K562 (cell line): ENCODE measurements at regions not wholly inside any gene's neighbourhood (a gene's known extent, or its start where the extent isn't known, plus 50 kb on each side); places are given as distances from the start of the nearest gene placed in this dataset.

Experiments used
- ATAC-seq: fragments of 200-7000 bp; cut with Tn5 transposase; 3 replicates; pipeline ENCODE4 v1.9.1; 2020; ENCODE audit warnings: moderate library complexity
- BruUV-seq: library from RNA; stranded (reverse); fragments of 400-500 nt; replicated peaks from 2 replicates; lab custom pipeline; 2021; lab: Mats Ljungman, UMichigan
- CTCF ChIA-PET: fragments of 300-600 bp; formaldehyde crosslinking; extraction: SDS; loops from one replicate; lab custom pipeline; 2021; ENCODE audit warnings: low intra/inter-chr PET ratio; lab: Yijun Ruan, JAX
- POLR2A ChIA-PET: fragments of 300-600, 350-650 bp; sonication (Branson Sonifier 250); formaldehyde crosslinking; extraction: SDS; loops from one replicate; lab custom pipeline; 2021; ENCODE audit warnings: antibody characterized with exemption, inconsistent platforms; lab: Yijun Ruan, JAX
- DNase-seq, 4 experiments: peaks; one replicate each; pipeline versions ENCODE4 v3.0.0 to v3.0.0-alpha.2; 2011 to 2018; ENCODE audit warnings: low spot score in 3 of 4, mixed read lengths in 3 of 4; ENCODE audit errors: extremely low read depth in 1 of 4
- FAIRE-seq: peaks from 2 replicates; lab custom pipeline; 2011; peaks lifted over from hg19 to GRCh38; lab: Jason Lieb, UNC
- H2AFZ ChIP-seq: 2 replicates; pipeline ENCODE4 v1.6.0; 2011; ENCODE audit warnings: low read depth, low read length, control low read depth, inconsistent platforms
- H3K27ac ChIP-seq: fragments of 200-600 bp; 3 replicates; pipeline ENCODE4 v1.8.0; 2011; ENCODE audit warnings: low read depth, mild to moderate bottlenecking, control low read depth, inconsistent platforms, low read length, moderate library complexity, mixed read lengths; ENCODE audit errors: extremely low read depth
- H3K27me3 ChIP-seq, 2 experiments: fragments of 300-600 bp in 1 of 2; 2 replicates in 1 of 2; 3 replicates in 1 of 2; pipeline versions ENCODE4 v1.6.0 to v1.8.0; 2011; ENCODE audit warnings: inconsistent platforms in 2 of 2, low read length in 2 of 2, mild to moderate bottlenecking in 1 of 2, mixed read lengths in 1 of 2, moderate library complexity in 1 of 2; ENCODE audit not compliant: control insufficient read depth in 2 of 2, insufficient read depth in 2 of 2
- H3K36me3 ChIP-seq: fragments of 300-600 bp; 3 replicates; pipeline ENCODE4 v1.8.0; 2011; ENCODE audit warnings: mild to moderate bottlenecking, low read length, inconsistent platforms; ENCODE audit not compliant: control insufficient read depth, insufficient read depth
- H3K4me1 ChIP-seq, 2 experiments: fragments of 200-600 bp in 1 of 2; replicated peaks in 1 of 2; 2 replicates in 1 of 2; 3 replicates in 1 of 2; pipeline versions ENCODE4 v1.5.1 to v1.8.0; 2011; ENCODE audit warnings: inconsistent platforms in 2 of 2, low read length in 2 of 2, mild to moderate bottlenecking in 1 of 2, mixed read lengths in 1 of 2, moderate library complexity in 1 of 2; ENCODE audit not compliant: control insufficient read depth in 2 of 2, insufficient read depth in 2 of 2
- H3K4me2 ChIP-seq: 2 replicates; pipeline ENCODE4 v1.6.1; 2011; ENCODE audit warnings: low read length, control low read depth, inconsistent platforms, mixed read lengths; ENCODE audit not compliant: insufficient read depth
- H3K4me3 ChIP-seq: fragments of 200-600 bp; sonication (generic), shearing (Covaris generic); 2 replicates; pipeline ENCODE4 v1.5.1; 2016; ENCODE audit warnings: control low read depth, inconsistent platforms
- H3K79me2 ChIP-seq: fragments of 200-600 bp; 3 replicates; pipeline ENCODE4 v1.8.0; 2011; ENCODE audit warnings: low read length, inconsistent platforms; ENCODE audit not compliant: control insufficient read depth, insufficient read depth
- H3K9ac ChIP-seq, 2 experiments: 2 replicates each; pipeline versions ENCODE4 v1.6.0 to v1.6.1; 2011; ENCODE audit warnings: low read depth in 2 of 2, low read length in 2 of 2, control low read depth in 1 of 2, inconsistent platforms in 1 of 2, mild to moderate bottlenecking in 1 of 2, mixed read lengths in 1 of 2; ENCODE audit not compliant: insufficient read depth in 1 of 2
- H3K9me1 ChIP-seq: one replicate; pipeline ENCODE4 v1.6.0; 2011; ENCODE audit warnings: inconsistent platforms, mild to moderate bottlenecking, low read length, moderate library complexity; ENCODE audit not compliant: control insufficient read depth, insufficient read depth
- H3K9me3 ChIP-seq: replicated peaks from 2 replicates; pipeline ENCODE4 v1.5.1; 2011; ENCODE audit warnings: low read depth, low read length, inconsistent platforms; ENCODE audit not compliant: control insufficient read depth, insufficient read depth
- H4K20me1 ChIP-seq: replicated peaks from 2 replicates; pipeline ENCODE4 v1.6.1; 2011; ENCODE audit warnings: low read length, inconsistent platforms, mixed read lengths; ENCODE audit not compliant: control insufficient read depth, insufficient read depth
- ETV1 ChIP-seq: fragments of 450-650 bp; conservative IDR thresholded peaks from 2 replicates; pipeline ENCODE4 v1.6.1; 2016; ENCODE audit warnings: missing genetic modification characterization, control low read depth, low read depth, missing compliant biosample characterization
- ETV6 ChIP-seq, 3 experiments: fragments of 150-350 bp in 1 of 3; sonication (generic) in 1 of 3; formaldehyde crosslinking in 1 of 3; IDR thresholded peaks; 2 replicates each; pipeline versions ENCODE4 v1.6.1 to v1.8.0; 2014 to 2022; ENCODE audit warnings: borderline replicate concordance in 2 of 3, low read depth in 2 of 3, antibody characterized with exemption in 1 of 3, low read length in 1 of 3, mild to moderate bottlenecking in 1 of 3, missing genetic modification reagents in 1 of 3
- MITF ChIP-seq: IDR thresholded peaks from 2 replicates; pipeline ENCODE4 v1.6.1; 2014; ENCODE audit warnings: antibody characterized with exemption
- MYC ChIP-seq, 2 experiments: fragments of 250-450 bp in 1 of 2; sonication (Bioruptor Pico) in 1 of 2; IDR thresholded peaks; 2 replicates each; pipeline versions ENCODE4 v1.5.1 to v1.6.1; 2012 to 2021; ENCODE audit warnings: low read depth in 2 of 2, borderline replicate concordance in 1 of 2, improper control_type of control experiment in 1 of 2, low read length in 1 of 2, mild to moderate bottlenecking in 1 of 2, moderate library complexity in 1 of 2
- RBM14 ChIP-seq: fragments of 200-400 bp; formaldehyde crosslinking; IDR thresholded peaks from 2 replicates; pipeline ENCODE4 v1.6.1; 2018; ENCODE audit warnings: low read depth, mild to moderate bottlenecking, low read length, moderate library complexity, borderline replicate concordance; ENCODE audit not compliant: insufficient read depth
- RBM25 ChIP-seq: fragments of 200-400 bp; formaldehyde crosslinking; IDR thresholded peaks from 2 replicates; pipeline ENCODE4 v1.6.1; 2018; ENCODE audit warnings: low read length, low read depth, moderate library complexity; ENCODE audit not compliant: severe bottlenecking
- TFAM ChIP-seq: fragments of 250-450 bp; sonication (Bioruptor Pico); conservative IDR thresholded peaks from 2 replicates; pipeline ENCODE4 v1.5.0; 2021; ENCODE audit warnings: mild to moderate bottlenecking, moderate library complexity
- ZBTB49 ChIP-seq: sonication (generic); formaldehyde crosslinking; IDR thresholded peaks from 2 replicates; pipeline ENCODE4 v1.8.0; 2022; ENCODE audit warnings: missing genetic modification reagents, mild to moderate bottlenecking, borderline replicate concordance
- ZFP36 ChIP-seq: fragments of 150-350 bp; IDR thresholded peaks from 2 replicates; pipeline ENCODE4 v1.6.1; 2018; ENCODE audit warnings: low read length, low read depth; ENCODE audit not compliant: partially characterized antibody
- ZNF146 ChIP-seq: IDR thresholded peaks from one replicate; pipeline ENCODE4 v1.6.1; 2018; ENCODE audit warnings: missing compliant biosample characterization; ENCODE audit not compliant: unreplicated experiment
- ZNF165 ChIP-seq: fragments of 250-450 bp; sonication (Bioruptor Pico); IDR thresholded peaks from 2 replicates; pipeline ENCODE4 v1.4.0; 2020; ENCODE audit warnings: borderline replicate concordance
- ZNF197 ChIP-seq: fragments of 200-800 bp; sonication (Bioruptor generic); IDR thresholded peaks from 2 replicates; pipeline ENCODE4 v1.6.1; 2016; ENCODE audit warnings: low read depth, missing genetic modification characterization, missing compliant biosample characterization
- ZNF263 ChIP-seq: sonication (generic); formaldehyde crosslinking; IDR thresholded peaks from 2 replicates; pipeline ENCODE4 v1.8.0; 2022; ENCODE audit warnings: mild to moderate bottlenecking, missing genetic modification reagents, borderline replicate concordance
- ZNF41 ChIP-seq: fragments of 250-450 bp; sonication (Bioruptor Pico); conservative IDR thresholded peaks from 2 replicates; pipeline ENCODE4 v1.4.0; 2020; ENCODE audit warnings: mild to moderate bottlenecking
- WGBS: fragments of 100-300 bp; shearing (Covaris generic); methylation state at CpG from one replicate; pipeline ENCODE4 v1.1.6; 2016; ENCODE audit warnings: low coverage, mixed read lengths; ENCODE audit not compliant: insufficient coverage; ENCODE audit errors: missing lambda C conversion rate; 5-methylcytosine and 5-hydroxymethylcytosine counted together
- in situ Hi-C: fragments of 300-500 bp; cut with MboI; formaldehyde crosslinking; loops from 4 replicates; pipeline ENCODE4 v1.15.0; 2018; ENCODE audit warnings: inconsistent platforms, mixed read lengths
- intact Hi-C: fragments of 100-400 bp; cut with micrococcal nuclease; formaldehyde crosslinking; loops from 2 replicates; pipeline ENCODE4 v1.14.2; 2022

GRCh38 chr7:8338206-8338605 lies 76.2 kb upstream of the ICA1 start (continued):
- TF ChIP-seq ZBTB49 = no peak
- no peak for TF ChIP-seq ZNF263 (CRISPR knock-in tag)
- TF ChIP-seq ZNF165 (CRISPR knock-in tag) = no peak
- TF ChIP-seq ZNF197 = no peak
- TF ChIP-seq, all 486 proteins: peak for 0

- no peak overlapping the region for H3K9ac ChIP-seq
- no peak overlapping the region for H2AFZ ChIP-seq
- no peak overlapping the region for H3K4me3 ChIP-seq
- no peak for DNase-seq
- H3K4me2 ChIP-seq = no peak overlapping the region
- H3K9me1 ChIP-seq = no peaks in the 10 kb centered on the region
- intact Hi-C loops = no loop called here
- no peaks in the 10 kb centered on the region for H3K9me3 ChIP-seq
- CTCF ChIA-PET = no interaction called here
- peaks cover 17% of the 10 kb centered on the region for H3K36me3 ChIP-seq
- no TSS peak for BruUV-seq
- H3K79me2 ChIP-seq = no peaks in the 10 kb centered on the region
- POLR2A ChIA-PET = no interaction called here
- WGBS = 73% methylated on average over 5 of the region's 5 CpGs
- no peaks in the 10 kb centered on the region for H3K27me3 ChIP-seq
- no peak for ATAC-seq
- no peaks in the 10 kb centered on the region for H4K20me1 ChIP-seq
- in situ Hi-C loops = no loop called here
- H3K4me1 ChIP-seq = no peaks in the 10 kb centered on the region
- H3K27ac ChIP-seq = no peak overlapping the region
- no peak for FAIRE-seq
- TF ChIP-seq ETV1 (tag) (no peak), RBM25 (no peak), ZNF146 (CRISPR knock-in tag) (no peak), ZNF41 (CRISPR knock-in tag) (no peak), ETV6 (IDR thresholded peaks at IDR 0.05; ENCODE audit: borderline replicate concordance in 1 of 2, low read depth in 2 of 2, low read length in 1 of 2) (no peak), ETV6 (CRISPR knock-in tag; IDR thresholded peaks at IDR 0.05; ENCODE audit: borderline replicate concordance) (no peak), ZFP36 (no peak), MITF (no peak), RBM14 (no peak), TFAM (CRISPR knock-in tag) (no peak), MYC (IDR thresholded peaks at IDR 0.05; ENCODE audit: low read depth, low read length) (no peak), MYC (CRISPR knock-in tag; IDR thresholded peaks at IDR 0.05; ENCODE audit: borderline replicate concordance, low read depth) (no peak)
Observed at GRCh38 chr7:8343556-8343955, 81.6 kb upstream of the ICA1 start.
